CD4-positive, CD25-positive, alpha-beta regulatory T cell (primary cell): ENCODE measurements at regions not wholly inside any gene's neighbourhood (a gene's known extent, or its start where the extent isn't known, plus 50 kb on each side); places are given as distances from the start of the nearest gene placed in this dataset.
"Not testable (repeated sequence)": the region's sequence is repeated elsewhere in the genome, so short reads cannot be mapped to it uniquely, and the experiment has no call there.

Experiments
- ATAC-seq, 2 donors: fragments of 150-1000 bp; cut with Tn5 transposase; one replicate each; pipeline ENCODE4 v1.10.0; 2021; ENCODE audit warnings: low read depth in 2 of 2, moderate number of reproducible peaks in 2 of 2, moderate library complexity in 1 of 2
- DNase-seq, 3 donors: peaks; one replicate each; pipeline versions ENCODE4 v3.0.0 to v3.0.0-alpha.2; 2012 to 2022; ENCODE audit warnings: mixed read lengths in 1 of 3
- H3K27ac ChIP-seq: one replicate; pipeline ENCODE4 v1.7.0; 2013; ENCODE audit warnings: mild to moderate bottlenecking, low read length; ENCODE audit not compliant: insufficient read depth, poor library complexity, severe bottlenecking
- H3K27me3 ChIP-seq: one replicate; pipeline ENCODE4 v1.7.0; 2013; ENCODE audit warnings: low read length; ENCODE audit not compliant: control insufficient read depth, insufficient read depth
- H3K36me3 ChIP-seq: one replicate; pipeline ENCODE4 v1.7.0; 2013; ENCODE audit warnings: mild to moderate bottlenecking, low read length, moderate library complexity; ENCODE audit not compliant: control insufficient read depth, insufficient read depth
- H3K4me1 ChIP-seq: 2 replicates; pipeline ENCODE4 v1.7.0; 2013; ENCODE audit warnings: mild to moderate bottlenecking, low read length; ENCODE audit not compliant: insufficient read depth, control insufficient read depth, poor library complexity, severe bottlenecking
- H3K4me3 ChIP-seq: one replicate; pipeline ENCODE4 v1.7.0; 2013; ENCODE audit warnings: low read depth, mild to moderate bottlenecking, low read length, moderate library complexity
- H3K9me3 ChIP-seq, 2 experiments: 1 replicate in 1 of 2; 2 replicates in 1 of 2; pipeline ENCODE4 v1.7.0; 2013; ENCODE audit warnings: low read length in 2 of 2, mild to moderate bottlenecking in 1 of 2, moderate library complexity in 1 of 2; ENCODE audit not compliant: control insufficient read depth in 2 of 2
- H3K27ac Mint-ChIP-seq, 3 donors: one replicate each; pipeline ENCODE4 v1.8.0; 2020 to 2022; ENCODE audit warnings: mild to moderate bottlenecking in 3 of 3, mixed read lengths in 3 of 3, moderate library complexity in 2 of 3
- H3K27me3 Mint-ChIP-seq: one replicate; pipeline ENCODE4 v1.8.0; 2022; ENCODE audit warnings: mild to moderate bottlenecking, mixed read lengths
- H3K36me3 Mint-ChIP-seq: one replicate; pipeline ENCODE4 v1.8.0; 2020; ENCODE audit warnings: mixed read lengths
- H3K4me1 Mint-ChIP-seq, 4 donors: one replicate each; pipeline ENCODE4 v1.8.0; 2020 to 2022; ENCODE audit warnings: mixed read lengths in 4 of 4, mild to moderate bottlenecking in 1 of 4
- H3K4me3 Mint-ChIP-seq, 4 donors: one replicate each; pipeline ENCODE4 v1.8.0; 2020 to 2022; ENCODE audit warnings: mild to moderate bottlenecking in 4 of 4, mixed read lengths in 4 of 4, moderate library complexity in 3 of 4
- H3K9me3 Mint-ChIP-seq, 7 donors: one replicate each; pipeline ENCODE4 v1.8.0; 2020 to 2022; ENCODE audit warnings: mixed read lengths in 7 of 7, mild to moderate bottlenecking in 3 of 7, moderate library complexity in 2 of 7

- H3K27me3 ChIP-seq = peaks cover 1% of the 10 kb centered on the region
- no peak for ATAC-seq
- no peaks in the 10 kb centered on the region for H3K36me3 Mint-ChIP-seq
- peaks cover 0 to 2% (median under 1%) of the 10 kb centered on the region in 4 donors for H3K4me1 Mint-ChIP-seq
- no peak overlapping the region for H3K4me3 ChIP-seq
- no peaks in the 10 kb centered on the region for H3K9me3 ChIP-seq
- H3K9me3 Mint-ChIP-seq = peaks cover 0 to 4% (median 2%) of the 10 kb centered on the region in 7 donors
- H3K4me1 ChIP-seq = no peaks in the 10 kb centered on the region
- H3K27ac Mint-ChIP-seq = no peak overlapping the region
- DNase-seq = no peak
- H3K4me3 Mint-ChIP-seq = no peak overlapping the region
- no peaks in the 10 kb centered on the region for H3K36me3 ChIP-seq
- H3K27me3 Mint-ChIP-seq = no peaks in the 10 kb centered on the region
- H3K27ac ChIP-seq = no peak overlapping the region
Observed at GRCh38 chr1:244304656-244305055, 147.1 kb downstream of the ADSS2 start.

GRCh38 chr1:244305776-244306341 lies 145.8 kb downstream of the ADSS2 start:
- H3K4me1 ChIP-seq = no peaks in the 10 kb centered on the region
- H3K4me3 ChIP-seq = no peak overlapping the region
- no peaks in the 10 kb centered on the region for H3K9me3 ChIP-seq
- no peak overlapping the region for H3K27ac Mint-ChIP-seq
- no peaks in the 10 kb centered on the region for H3K4me1 Mint-ChIP-seq
- H3K9me3 Mint-ChIP-seq = peaks cover 0 to 4% (median 2%) of the 10 kb centered on the region in 7 donors
- H3K27me3 ChIP-seq = peaks cover 1% of the 10 kb centered on the region
- ATAC-seq (no peak), DNase-seq (no peak)
- no peaks in the 10 kb centered on the region for H3K27me3 Mint-ChIP-seq
- H3K36me3 Mint-ChIP-seq = no peaks in the 10 kb centered on the region
- no peak overlapping the region for H3K27ac ChIP-seq
- H3K4me3 Mint-ChIP-seq = no peak overlapping the region
- H3K36me3 ChIP-seq = no peaks in the 10 kb centered on the region

- no peak overlapping the region for H3K27ac Mint-ChIP-seq
- Histone ChIP-seq H3K4me3 (no peak overlapping the region), H3K4me1 (no peaks in the 10 kb centered on the region), H3K27me3 (peaks cover 1% of the 10 kb centered on the region), H3K9me3 (no peaks in the 10 kb centered on the region), H3K27ac (no peak overlapping the region), H3K36me3 (no peaks in the 10 kb centered on the region)
- ATAC-seq (no peak), DNase-seq (no peak)
- H3K4me1 Mint-ChIP-seq = no peaks in the 10 kb centered on the region
- H3K36me3 Mint-ChIP-seq = no peaks in the 10 kb centered on the region
- H3K9me3 Mint-ChIP-seq = peaks cover 0 to 4% (median 3%) of the 10 kb centered on the region in 7 donors
- no peaks in the 10 kb centered on the region for H3K27me3 Mint-ChIP-seq
- no peak overlapping the region for H3K4me3 Mint-ChIP-seq
Observed at GRCh38 chr1:244306544-244306943, 145.2 kb downstream of the ADSS2 start.

- not testable (repeated sequence) for H3K27me3 Mint-ChIP-seq, H3K36me3 Mint-ChIP-seq, DNase-seq, H3K4me3 ChIP-seq, H3K4me1 ChIP-seq, ATAC-seq, H3K9me3 Mint-ChIP-seq, H3K27ac ChIP-seq, H3K36me3 ChIP-seq, H3K9me3 ChIP-seq, H3K4me3 Mint-ChIP-seq, H3K4me1 Mint-ChIP-seq, H3K27me3 ChIP-seq, H3K27ac Mint-ChIP-seq
Observed at GRCh38 chr1:244309191-244309590, 142.5 kb downstream of the ADSS2 start.

GRCh38 chr1:244311784-244312532 lies 139.8 kb downstream of the ADSS2 start:
- H3K4me1 ChIP-seq = no peaks in the 10 kb centered on the region
- no peak overlapping the region for H3K4me3 ChIP-seq
- H3K27ac Mint-ChIP-seq = no peak overlapping the region
- peaks cover 0 to 6% (median 3%) of the 10 kb centered on the region in 7 donors for H3K9me3 Mint-ChIP-seq
- H3K36me3 ChIP-seq = no peaks in the 10 kb centered on the region
- no peaks in the 10 kb centered on the region for H3K4me1 Mint-ChIP-seq
- H3K27me3 Mint-ChIP-seq = no peaks in the 10 kb centered on the region
- no peak overlapping the region for H3K27ac ChIP-seq
- DNase-seq = no peak
- no peak overlapping the region for H3K4me3 Mint-ChIP-seq
- no peaks in the 10 kb centered on the region for H3K36me3 Mint-ChIP-seq
- H3K27me3 ChIP-seq = no peaks in the 10 kb centered on the region
- ATAC-seq = no peak
- H3K9me3 ChIP-seq = no peaks in the 10 kb centered on the region

- Mint-ChIP-seq H3K36me3 (no peaks in the 10 kb centered on the region), H3K27me3 (no peaks in the 10 kb centered on the region), H3K4me1 (no peaks in the 10 kb centered on the region), H3K4me3 (no peak overlapping the region), H3K9me3 (peaks cover 0 to 4% (median 2%) of the 10 kb centered on the region in 7 donors), H3K27ac (no peak overlapping the region)
- ATAC-seq = no peak
- Histone ChIP-seq H3K27ac (no peak overlapping the region), H3K27me3 (no peaks in the 10 kb centered on the region), H3K36me3 (no peaks in the 10 kb centered on the region), H3K4me3 (no peak overlapping the region), H3K4me1 (no peaks in the 10 kb centered on the region), H3K9me3 (no peaks in the 10 kb centered on the region)
- no peak for DNase-seq
Observed at GRCh38 chr1:244313346-244313745, 138.4 kb downstream of the ADSS2 start.

- Mint-ChIP-seq H3K27ac (no peak overlapping the region), H3K4me3 (no peak overlapping the region), H3K9me3 (peaks cover 0 to 2% (median 0%) of the 10 kb centered on the region in 7 donors), H3K27me3 (no peaks in the 10 kb centered on the region), H3K36me3 (no peaks in the 10 kb centered on the region), H3K4me1 (peaks cover 0 to 9% (median 7%) of the 10 kb centered on the region in 4 donors)
- no peaks in the 10 kb centered on the region for H3K27me3 ChIP-seq
- no peak overlapping the region for H3K4me3 ChIP-seq
- H3K36me3 ChIP-seq = no peaks in the 10 kb centered on the region
- no peaks in the 10 kb centered on the region for H3K9me3 ChIP-seq
- H3K27ac ChIP-seq = no peak overlapping the region
- no peak for DNase-seq
- no peak for ATAC-seq
- peaks cover 9% of the 10 kb centered on the region for H3K4me1 ChIP-seq
Observed at GRCh38 chr1:244314921-244315559, 136.7 kb downstream of the ADSS2 start.
